Mesenchymal stem cell (in vitro differentiated cells and primary cell): ENCODE measurements at regions not wholly inside any gene's neighbourhood (a gene's known extent, or its start where the extent isn't known, plus 50 kb on each side); places are given as distances from the start of the nearest gene placed in this dataset.

Experiments
- DNase-seq: peaks from one replicate; pipeline ENCODE4 v3.0.0-alpha.2; 2013
- H2AFZ ChIP-seq: one replicate; pipeline ENCODE4 v1.6.1; 2013; ENCODE audit warnings: low read depth, mild to moderate bottlenecking, control low read depth, inconsistent platforms, low read length, moderate library complexity
- H2AK5ac ChIP-seq: 2 replicates; pipeline ENCODE4 v1.6.1; 2013; ENCODE audit warnings: low read length, moderate library complexity, mild to moderate bottlenecking, inconsistent platforms; ENCODE audit not compliant: severe bottlenecking
- H2BK120ac ChIP-seq: one replicate; pipeline ENCODE4 v1.6.1; 2013; ENCODE audit warnings: low read depth, mild to moderate bottlenecking, inconsistent platforms, low read length, moderate library complexity
- H2BK12ac ChIP-seq, 2 experiments: one replicate each; pipeline ENCODE4 v1.6.1; 2013; ENCODE audit warnings: inconsistent platforms in 2 of 2, low read length in 2 of 2, mild to moderate bottlenecking in 2 of 2, moderate library complexity in 2 of 2, control low read depth in 1 of 2
- H2BK15ac ChIP-seq: one replicate; pipeline ENCODE4 v1.6.1; 2013; ENCODE audit warnings: mild to moderate bottlenecking, low read depth, inconsistent platforms; ENCODE audit not compliant: poor library complexity, severe bottlenecking
- H2BK5ac ChIP-seq: 2 replicates; pipeline ENCODE4 v1.6.1; 2013; ENCODE audit warnings: low read depth, mild to moderate bottlenecking, low read length, control low read depth, inconsistent platforms; ENCODE audit not compliant: poor library complexity, severe bottlenecking
- H3K14ac ChIP-seq, 2 experiments: one replicate each; pipeline ENCODE4 v1.6.1; 2013; ENCODE audit warnings: inconsistent platforms in 2 of 2, low read length in 2 of 2, control low read depth in 1 of 2, mild to moderate bottlenecking in 1 of 2, moderate library complexity in 1 of 2
- H3K18ac ChIP-seq, 2 experiments: one replicate each; pipeline ENCODE4 v1.6.1; 2013; ENCODE audit warnings: inconsistent platforms in 2 of 2, low read length in 2 of 2, control low read depth in 1 of 2, low read depth in 1 of 2, mild to moderate bottlenecking in 1 of 2
- H3K23ac ChIP-seq, 2 experiments: one replicate each; pipeline ENCODE4 v1.6.1; 2013; ENCODE audit warnings: inconsistent platforms in 2 of 2, low read length in 2 of 2, mild to moderate bottlenecking in 2 of 2, moderate library complexity in 2 of 2, control low read depth in 1 of 2
- H3K27ac ChIP-seq: 2 replicates; pipeline ENCODE4 v1.5.1; 2013; ENCODE audit warnings: mild to moderate bottlenecking, moderate library complexity, low read length, control low read depth, inconsistent platforms; ENCODE audit not compliant: poor library complexity, severe bottlenecking
- H3K27me3 ChIP-seq, 2 experiments: 2 replicates each; pipeline versions ENCODE4 v1.6.1 to v1.7.0; 2013; ENCODE audit warnings: low read length in 2 of 2, mild to moderate bottlenecking in 2 of 2, moderate library complexity in 2 of 2, control low read depth in 1 of 2, inconsistent platforms in 1 of 2; ENCODE audit not compliant: control insufficient read depth in 1 of 2, insufficient read depth in 1 of 2
- H3K36me3 ChIP-seq, 2 experiments: 2 replicates each; pipeline versions ENCODE4 v1.6.1 to v1.7.0; 2013; ENCODE audit warnings: low read length in 2 of 2, control low read depth in 1 of 2, inconsistent platforms in 1 of 2, low read depth in 1 of 2, mild to moderate bottlenecking in 1 of 2; ENCODE audit not compliant: insufficient read depth in 2 of 2, control insufficient read depth in 1 of 2
- H3K4ac ChIP-seq, 2 experiments: one replicate each; pipeline ENCODE4 v1.6.1; 2013; ENCODE audit warnings: inconsistent platforms in 2 of 2, low read length in 2 of 2, mild to moderate bottlenecking in 2 of 2, moderate library complexity in 2 of 2, control low read depth in 1 of 2, low read depth in 1 of 2
- H3K4me1 ChIP-seq: 2 replicates; pipeline ENCODE4 v1.6.1; 2013; ENCODE audit warnings: low read depth, low read length, control low read depth; ENCODE audit not compliant: control insufficient read depth, insufficient read depth
- H3K4me2 ChIP-seq: 2 replicates; pipeline ENCODE4 v1.6.1; 2013; ENCODE audit warnings: low read length, mild to moderate bottlenecking, inconsistent platforms; ENCODE audit not compliant: poor library complexity, severe bottlenecking
- H3K4me3 ChIP-seq, 2 experiments: 2 replicates each; pipeline versions ENCODE4 v1.5.1 to v1.7.0; 2013; ENCODE audit warnings: low read length in 2 of 2, mild to moderate bottlenecking in 2 of 2, control low read depth in 1 of 2, low read depth in 1 of 2; ENCODE audit not compliant: insufficient read depth in 1 of 2
- H3K79me1 ChIP-seq: replicated peaks from 2 replicates; pipeline ENCODE4 v1.6.1; 2013; ENCODE audit warnings: mild to moderate bottlenecking, control low read depth, low read length, inconsistent platforms; ENCODE audit not compliant: poor library complexity, severe bottlenecking
- H3K9ac ChIP-seq: 2 replicates; pipeline ENCODE4 v1.7.0; 2013; ENCODE audit warnings: mild to moderate bottlenecking, low read length, moderate library complexity
- H3K9me3 ChIP-seq: 2 replicates; pipeline ENCODE4 v1.7.0; 2013; ENCODE audit warnings: mild to moderate bottlenecking, low read length; ENCODE audit not compliant: control insufficient read depth
- H4K8ac ChIP-seq: one replicate; pipeline ENCODE4 v1.6.1; 2013; ENCODE audit warnings: inconsistent platforms, mild to moderate bottlenecking, low read length, moderate library complexity
- H4K91ac ChIP-seq: one replicate; pipeline ENCODE4 v1.6.1; 2013; ENCODE audit warnings: mild to moderate bottlenecking, low read length, inconsistent platforms
- WGBS: methylation state at CpG from one replicate; pipeline ENCODE4 v1.1.7; 2013; ENCODE audit warnings: mixed read lengths; 5-methylcytosine and 5-hydroxymethylcytosine counted together

DNA sequence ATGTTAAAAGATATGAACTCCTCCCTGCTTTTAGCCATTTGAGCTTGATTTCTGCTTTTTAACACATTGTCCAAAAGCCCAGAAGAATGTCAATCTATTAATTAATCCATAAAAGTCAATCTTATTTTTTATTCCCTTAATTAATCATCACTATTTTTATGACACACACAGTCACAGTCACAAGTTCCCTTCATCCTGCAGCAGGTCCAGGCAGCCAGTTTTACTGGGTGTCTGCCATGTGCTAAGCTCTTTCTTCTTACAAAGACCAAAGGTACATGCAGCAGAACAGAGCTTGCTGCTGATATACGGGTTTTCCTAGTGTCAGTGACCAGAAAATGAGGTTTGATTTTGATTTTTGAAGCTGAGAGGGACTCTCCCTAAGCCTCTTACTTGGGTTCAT lies 53.3 kb upstream of the SLC22A23 start:
- H3K9me3 ChIP-seq = no peaks in the 10 kb centered on the region
- no peak overlapping the region for H4K91ac ChIP-seq
- no peak overlapping the region for H3K23ac ChIP-seq
- DNase-seq = no peak
- 80% methylated on average over 1 of the region's 1 CpG for WGBS
- peak overlapping the region; percentile 31 for H2AK5ac ChIP-seq
- no peaks in the 10 kb centered on the region for H3K4me1 ChIP-seq
- peaks cover 0 to 35% of the 10 kb centered on the region in 2 experiments for H3K27me3 ChIP-seq
- H2AFZ ChIP-seq = no peak overlapping the region
- H3K79me1 ChIP-seq = no peaks in the 10 kb centered on the region
- no peak overlapping the region for H2BK12ac ChIP-seq
- H2BK120ac ChIP-seq = no peak overlapping the region
- no peak overlapping the region for H3K4me3 ChIP-seq
- no peak overlapping the region for H3K14ac ChIP-seq
- H4K8ac ChIP-seq = no peak overlapping the region
- no peak overlapping the region for H3K4ac ChIP-seq
- H3K4me2 ChIP-seq = no peak overlapping the region
- no peak overlapping the region for H3K27ac ChIP-seq
- H3K36me3 ChIP-seq = no peaks in the 10 kb centered on the region
- no peak overlapping the region for H3K9ac ChIP-seq
- H2BK15ac ChIP-seq = no peak overlapping the region
- no peak overlapping the region for H2BK5ac ChIP-seq
- H3K18ac ChIP-seq = no peak overlapping the region

DNA sequence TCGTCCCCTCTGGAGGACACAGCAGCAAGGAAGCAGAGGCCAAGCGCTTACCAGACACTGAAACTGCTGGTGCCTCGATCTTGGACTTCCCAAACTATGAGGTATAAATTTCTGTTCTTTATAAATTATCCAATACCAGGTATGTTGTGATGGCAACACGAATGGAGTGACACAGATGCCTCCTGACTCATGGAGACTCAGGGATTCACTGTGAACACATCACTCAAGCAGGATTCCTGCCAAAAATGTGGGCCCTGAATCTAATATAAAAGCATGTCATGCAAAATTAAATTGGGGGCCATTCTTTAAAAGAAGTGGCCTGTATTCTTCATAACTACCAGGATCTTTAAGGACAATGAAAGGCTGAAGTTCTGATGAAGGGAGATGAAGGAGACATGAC lies 52.5 kb upstream of the SLC22A23 start:
- H2AK5ac ChIP-seq = no peak overlapping the region
- no peak for DNase-seq
- H3K79me1 ChIP-seq = no peaks in the 10 kb centered on the region
- no peaks in the 10 kb centered on the region for H3K36me3 ChIP-seq
- H2AFZ ChIP-seq = no peak overlapping the region
- 86% methylated on average over 3 of the region's 4 CpGs for WGBS
- H3K18ac ChIP-seq = no peak overlapping the region
- H3K9me3 ChIP-seq = no peaks in the 10 kb centered on the region
- no peak overlapping the region for H2BK5ac ChIP-seq
- H3K14ac ChIP-seq = no peak overlapping the region
- peak overlapping the region; percentile 2 for H3K9ac ChIP-seq
- H2BK120ac ChIP-seq = no peak overlapping the region
- no peak overlapping the region for H3K27ac ChIP-seq
- H3K27me3 ChIP-seq = peaks cover 0 to 35% of the 10 kb centered on the region in 2 experiments
- H3K4me1 ChIP-seq = no peaks in the 10 kb centered on the region
- H3K23ac ChIP-seq = no peak overlapping the region
- H3K4me3 ChIP-seq = no peak overlapping the region
- no peak overlapping the region for H3K4ac ChIP-seq
- no peak overlapping the region for H4K8ac ChIP-seq
- H4K91ac ChIP-seq = no peak overlapping the region
- no peak overlapping the region for H3K4me2 ChIP-seq
- no peak overlapping the region for H2BK12ac ChIP-seq
- H2BK15ac ChIP-seq = no peak overlapping the region

DNA sequence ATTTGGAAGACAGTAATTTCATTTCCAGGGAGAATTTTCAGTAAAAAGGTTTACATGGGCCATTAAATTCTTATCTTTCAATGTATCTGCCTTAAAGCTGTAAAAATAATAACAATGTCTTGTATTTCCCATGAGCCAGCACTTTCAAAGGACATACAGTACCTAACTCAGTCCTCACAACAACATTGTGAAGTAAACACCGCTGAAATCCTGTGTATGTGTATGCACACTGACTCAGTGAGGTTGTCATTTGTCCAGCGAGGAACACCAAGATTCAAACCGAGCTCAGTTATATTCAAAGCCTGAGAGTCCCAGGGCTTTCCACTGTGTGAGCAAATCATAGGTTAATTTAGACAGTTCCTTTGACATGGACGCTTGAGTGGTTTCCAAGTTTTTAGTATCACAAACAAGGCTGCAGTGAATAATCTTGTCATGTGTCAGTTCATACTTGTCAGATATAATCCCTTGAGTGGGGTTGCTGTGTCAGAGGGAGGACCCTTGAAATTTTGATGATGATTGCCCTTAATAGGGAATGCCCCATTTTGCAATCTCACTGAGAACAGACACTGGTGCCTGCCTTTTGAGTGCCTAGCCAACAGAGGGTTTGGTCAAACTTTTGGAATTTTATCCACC lies 50.0 kb upstream of the SLC22A23 start:
- Histone ChIP-seq H3K9ac (no peak overlapping the region), H2BK5ac (no peak overlapping the region), H4K91ac (no peak overlapping the region), H2AK5ac (no peak overlapping the region), H3K79me1 (no peaks in the 10 kb centered on the region), H3K27me3 (peaks cover 0 to 24% of the 10 kb centered on the region in 2 experiments), H2BK15ac (no peak overlapping the region), H3K23ac (no peak overlapping the region), H3K9me3 (no peaks in the 10 kb centered on the region), H3K18ac (no peak overlapping the region), H2BK120ac (no peak overlapping the region), H3K14ac (no peak overlapping the region), H3K36me3 (no peaks in the 10 kb centered on the region), H3K4ac (no peak overlapping the region), H3K4me3 (no peak overlapping the region), H3K4me2 (no peak overlapping the region), H3K27ac (no peak overlapping the region), H2BK12ac (no peak overlapping the region), H2AFZ (no peak overlapping the region), H4K8ac (no peak overlapping the region), H3K4me1 (no peaks in the 10 kb centered on the region)
- peak; percentile 18 for DNase-seq
- WGBS = 86% methylated on average over 4 of the region's 4 CpGs
